ENCODE measurements at regions not wholly inside any gene's neighbourhood (a gene's known extent, or its start where the extent isn't known, plus 50 kb on each side); places are given as distances from the start of the nearest gene placed in this dataset.

- WGBS, 2 donors: 89 to 92% methylated on average over 9 of the region's 9 CpGs
- Histone ChIP-seq H3K9me3 (ENCODE audit: control insufficient read depth in 4 of 4, insufficient read depth in 3 of 4, low read length in 3 of 4) (no peaks in the 10 kb centered on the region), H3K27me3 (ENCODE audit: control insufficient read depth in 3 of 3, insufficient read depth in 3 of 3, low read length in 2 of 3) (no peaks in the 10 kb centered on the region), H3K9ac (ENCODE audit: insufficient read depth in 1 of 2, low read length in 2 of 2) (no peak overlapping the region), H3K36me3 (ENCODE audit: control insufficient read depth in 4 of 4, insufficient read depth in 4 of 4, low read length in 4 of 4) (no peaks in the 10 kb centered on the region), H3K27ac (ENCODE audit: low read depth in 1 of 2, low read length in 1 of 2) (no peak overlapping the region), H3K4me3 (no peak overlapping the region), H3K4me1 (ENCODE audit: control insufficient read depth in 5 of 5, insufficient read depth in 5 of 5, low read length in 5 of 5) (peaks cover 0 to 3% (median 0%) of the 10 kb centered on the region in 5 donors)
- DNase-seq (no peak), ATAC-seq (ENCODE audit: insufficient read depth, low FRiP score) (no peak)
- TF ChIP-seq, protein P1, sequence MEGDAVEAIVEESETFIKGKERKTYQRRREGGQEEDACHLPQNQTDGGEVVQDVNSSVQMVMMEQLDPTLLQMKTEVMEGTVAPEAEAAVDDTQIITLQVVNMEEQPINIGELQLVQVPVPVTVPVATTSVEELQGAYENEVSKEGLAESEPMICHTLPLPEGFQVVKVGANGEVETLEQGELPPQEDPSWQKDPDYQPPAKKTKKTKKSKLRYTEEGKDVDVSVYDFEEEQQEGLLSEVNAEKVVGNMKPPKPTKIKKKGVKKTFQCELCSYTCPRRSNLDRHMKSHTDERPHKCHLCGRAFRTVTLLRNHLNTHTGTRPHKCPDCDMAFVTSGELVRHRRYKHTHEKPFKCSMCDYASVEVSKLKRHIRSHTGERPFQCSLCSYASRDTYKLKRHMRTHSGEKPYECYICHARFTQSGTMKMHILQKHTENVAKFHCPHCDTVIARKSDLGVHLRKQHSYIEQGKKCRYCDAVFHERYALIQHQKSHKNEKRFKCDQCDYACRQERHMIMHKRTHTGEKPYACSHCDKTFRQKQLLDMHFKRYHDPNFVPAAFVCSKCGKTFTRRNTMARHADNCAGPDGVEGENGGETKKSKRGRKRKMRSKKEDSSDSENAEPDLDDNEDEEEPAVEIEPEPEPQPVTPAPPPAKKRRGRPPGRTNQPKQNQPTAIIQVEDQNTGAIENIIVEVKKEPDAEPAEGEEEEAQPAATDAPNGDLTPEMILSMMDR (IDR thresholded peaks at IDR 0.05; ENCODE audit: control extremely low read depth, extremely low read depth): no peak
These were observed 244.8 kb upstream of the MPDZ start for GRCh38 chr9:13524245-13524644.

DNA sequence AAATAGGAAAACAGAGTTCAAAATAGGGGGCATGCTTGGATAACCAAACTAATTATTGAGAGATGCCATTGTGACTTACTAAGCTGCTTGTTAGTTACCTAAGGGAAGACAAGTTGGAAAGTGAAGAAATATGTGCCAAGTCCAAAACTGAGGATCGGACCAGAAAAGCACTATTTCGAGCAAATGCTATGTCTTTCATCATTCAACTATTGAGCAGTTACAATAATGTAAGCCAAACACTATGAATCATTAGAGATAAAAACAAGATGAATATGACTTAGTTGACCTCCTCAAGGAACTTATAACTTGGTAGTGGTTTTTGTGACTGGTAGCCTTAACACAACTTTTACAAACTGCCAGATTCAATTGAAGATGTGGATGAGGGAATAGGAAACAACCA lies 240.6 kb upstream of the MPDZ start:
- no peaks in the 10 kb centered on the region for H3K9me3 ChIP-seq (ENCODE audit: control insufficient read depth in 4 of 4, insufficient read depth in 3 of 4, low read length in 3 of 4)
- whole genome bisulfite sequencing, 2 donors: 69 to 87% methylated on average over 2 of the region's 2 CpGs
- TF ChIP-seq, protein P1 (IDR thresholded peaks at IDR 0.05; ENCODE audit: control extremely low read depth, extremely low read depth): no peak
- H3K4me1 ChIP-seq (ENCODE audit: control insufficient read depth in 5 of 5, insufficient read depth in 5 of 5, low read length in 5 of 5): no peaks in the 10 kb centered on the region
- ATAC-seq (ENCODE audit: insufficient read depth, low FRiP score) (no peak), DNase-seq (no peak)
- H3K27me3 ChIP-seq (ENCODE audit: control insufficient read depth in 3 of 3, insufficient read depth in 3 of 3, low read length in 2 of 3): no peaks in the 10 kb centered on the region
- H3K4me3 ChIP-seq: no peak overlapping the region
- H3K27ac ChIP-seq (ENCODE audit: low read depth in 1 of 2, low read length in 1 of 2): no peak overlapping the region
- no peak overlapping the region for H3K9ac ChIP-seq (ENCODE audit: insufficient read depth in 1 of 2, low read length in 2 of 2)
- no peaks in the 10 kb centered on the region for H3K36me3 ChIP-seq (ENCODE audit: control insufficient read depth in 4 of 4, insufficient read depth in 4 of 4, low read length in 4 of 4)

DNA sequence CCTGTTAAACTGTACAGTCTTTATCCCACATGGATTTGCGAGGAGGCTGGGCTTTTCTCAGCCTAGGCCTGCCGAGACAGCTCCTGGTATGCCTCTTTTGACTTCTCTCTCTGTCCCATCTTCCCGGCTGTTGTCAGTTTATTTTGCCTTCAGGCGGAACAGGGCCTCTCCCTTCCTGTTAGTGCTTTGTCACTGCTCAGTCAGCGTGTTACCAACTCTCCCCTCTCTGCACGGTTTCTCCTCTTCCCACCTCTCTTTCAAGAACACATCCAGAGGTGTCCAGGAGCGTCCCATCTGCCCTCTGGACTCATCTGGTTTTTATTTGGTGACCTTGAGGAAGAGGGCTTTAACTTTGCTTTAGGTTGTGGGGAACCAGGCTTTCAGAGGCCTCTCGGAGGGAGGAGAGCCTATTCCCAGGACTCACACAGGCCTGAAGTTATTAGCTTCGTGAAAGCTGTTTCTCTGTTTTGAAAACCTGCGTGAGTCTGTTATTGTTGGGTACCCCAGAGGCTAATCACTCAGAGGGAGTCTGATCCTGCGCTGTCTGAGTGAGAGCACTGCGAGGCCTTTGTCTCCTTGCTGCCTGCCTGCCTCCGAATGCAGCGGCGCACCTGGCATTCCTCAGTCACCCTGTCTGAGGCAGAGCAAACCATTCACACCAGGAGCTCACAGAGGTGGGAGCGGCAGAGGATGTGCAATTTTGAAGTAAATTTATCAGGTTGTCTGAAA lies 234.4 kb upstream of the MPDZ start:
- Histone ChIP-seq H3K9me3 (ENCODE audit: control insufficient read depth in 4 of 4, insufficient read depth in 3 of 4, low read length in 3 of 4) (no peaks in the 10 kb centered on the region), H3K27me3 (ENCODE audit: control insufficient read depth in 3 of 3, insufficient read depth in 3 of 3, low read length in 2 of 3) (no peaks in the 10 kb centered on the region), H3K4me1 (ENCODE audit: control insufficient read depth in 5 of 5, insufficient read depth in 5 of 5, low read length in 5 of 5) (peaks cover 0 to 35% (median 0%) of the 10 kb centered on the region in 5 donors), H3K4me3 (no peak overlapping the region), H3K36me3 (ENCODE audit: control insufficient read depth in 4 of 4, insufficient read depth in 4 of 4, low read length in 4 of 4) (no peaks in the 10 kb centered on the region), H3K9ac (ENCODE audit: insufficient read depth in 1 of 2, low read length in 2 of 2) (no peak overlapping the region), H3K27ac (ENCODE audit: low read depth in 1 of 2, low read length in 1 of 2) (peak overlapping the region in 1 of 2 donors; percentile 42)
- ATAC-seq (ENCODE audit: insufficient read depth, low FRiP score) (no peak), DNase-seq (peak in 1 of 3 donors; percentile 36)
- WGBS, 2 donors: 77 to 81% methylated on average over 16 of the region's 16 CpGs
- TF ChIP-seq, protein P1 (IDR thresholded peaks at IDR 0.05; ENCODE audit: control extremely low read depth, extremely low read depth): no peak
